ENCODE measurements at regions not wholly inside any gene's neighbourhood (a gene's known extent, or its start where the extent isn't known, plus 50 kb on each side); places are given as distances from the start of the nearest gene placed in this dataset.

GRCh38 chr15:24772266-24772665, 96.7 kb downstream of the NPAP1 start:
- TF ChIP-seq POLR2AphosphoS5 (IDR thresholded peaks at IDR 0.05; ENCODE audit: low read depth, low read length) (no peak), POLR2A (IDR thresholded peaks at IDR 0.05; ENCODE audit: borderline replicate concordance, extremely low read depth, insufficient read depth, insufficient read length) (no peak), YY1 (IDR thresholded peaks at IDR 0.05; ENCODE audit: extremely low read depth, insufficient replicate concordance, low read depth, low read length) (no peak), JUND (IDR thresholded peaks at IDR 0.05) (no peak), CTCF (IDR thresholded peaks at IDR 0.05 in 2 of 3, conservative IDR thresholded peaks at IDR 0.05 in 1 of 3; ENCODE audit: borderline replicate concordance in 1 of 3, insufficient read depth in 1 of 3, low read depth in 2 of 3, low read length in 2 of 3) (no peak), REST (IDR thresholded peaks at IDR 0.05; ENCODE audit: low read depth) (no peak), EZH2 (IDR thresholded peaks at IDR 0.05) (no peak), RAD21 (IDR thresholded peaks at IDR 0.05; ENCODE audit: low read depth) (no peak), SP1 (IDR thresholded peaks at IDR 0.05; ENCODE audit: low read depth) (no peak)
- TF ChIP-seq, protein P1, sequence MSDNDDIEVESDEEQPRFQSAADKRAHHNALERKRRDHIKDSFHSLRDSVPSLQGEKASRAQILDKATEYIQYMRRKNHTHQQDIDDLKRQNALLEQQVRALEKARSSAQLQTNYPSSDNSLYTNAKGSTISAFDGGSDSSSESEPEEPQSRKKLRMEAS (IDR thresholded peaks at IDR 0.05): no peak
